ENCODE measurements at regions not wholly inside any gene's neighbourhood (a gene's known extent, or its start where the extent isn't known, plus 50 kb on each side); places are given as distances from the start of the nearest gene placed in this dataset.
A peak's percentile ranks its signal among the peaks of the same experiment; 100 is the strongest.

- Histone ChIP-seq H3K9me3 (ENCODE audit: insufficient read depth, low read depth, low read length) (no peaks in the 10 kb centered on the region), H3K27me3 (ENCODE audit: insufficient read depth, low read length) (no peaks in the 10 kb centered on the region), H3K9ac (ENCODE audit: low read depth, low read length) (no peak overlapping the region)
Measured at GRCh38 chr2:220503431-220503830, 876.0 kb downstream of the SLC4A3 start.

GRCh38 chr2:220504938-220505503 is 877.6 kb downstream of the SLC4A3 start:
- peak overlapping the region; percentile 76 for H3K27ac ChIP-seq (ENCODE audit: low read length)
- no peaks in the 10 kb centered on the region for H3K27me3 ChIP-seq (ENCODE audit: insufficient read depth, low read length)
- no peaks in the 10 kb centered on the region for H3K36me3 ChIP-seq (ENCODE audit: insufficient read depth, low read depth, low read length)
- H3K9ac ChIP-seq (ENCODE audit: low read depth, low read length), result peak overlapping the region; percentile 68; the same call in 1 of the 2 replicates
- no peaks in the 10 kb centered on the region for H3K9me3 ChIP-seq (ENCODE audit: insufficient read depth, low read depth, low read length)
- H3K4me1 ChIP-seq (ENCODE audit: insufficient read depth, low read length), result peaks cover 28% of the 10 kb centered on the region
- H3K4me3 ChIP-seq (ENCODE audit: low read length), result no peak overlapping the region

More at GRCh38 chr2:220503431-220503830, 876.0 kb downstream of the SLC4A3 start:
- no peak overlapping the region for H3K27ac ChIP-seq (ENCODE audit: low read length)
- H3K4me3 ChIP-seq (ENCODE audit: low read length), result no peak overlapping the region
- H3K4me1 ChIP-seq (ENCODE audit: insufficient read depth, low read length), result peaks cover 26% of the 10 kb centered on the region
- H3K36me3 ChIP-seq (ENCODE audit: insufficient read depth, low read depth, low read length), result no peaks in the 10 kb centered on the region

GRCh38 chr2:220506466-220506865 is 879.0 kb downstream of the SLC4A3 start:
- H3K27me3 ChIP-seq (ENCODE audit: insufficient read depth, low read length), result no peaks in the 10 kb centered on the region
- H3K4me3 ChIP-seq (ENCODE audit: low read length), result no peak overlapping the region
- H3K4me1 ChIP-seq (ENCODE audit: insufficient read depth, low read length), result peaks cover 28% of the 10 kb centered on the region
- H3K27ac ChIP-seq (ENCODE audit: low read length), result peak overlapping the region; percentile 1
- H3K9ac ChIP-seq (ENCODE audit: low read depth, low read length), result no peak overlapping the region
- no peaks in the 10 kb centered on the region for H3K9me3 ChIP-seq (ENCODE audit: insufficient read depth, low read depth, low read length)
- no peaks in the 10 kb centered on the region for H3K36me3 ChIP-seq (ENCODE audit: insufficient read depth, low read depth, low read length)

- no peak overlapping the region for H3K9ac ChIP-seq (ENCODE audit: low read depth, low read length)
- no peaks in the 10 kb centered on the region for H3K9me3 ChIP-seq (ENCODE audit: insufficient read depth, low read depth, low read length)
- no peaks in the 10 kb centered on the region for H3K36me3 ChIP-seq (ENCODE audit: insufficient read depth, low read depth, low read length)
- no peak overlapping the region for H3K4me3 ChIP-seq (ENCODE audit: low read length)
- H3K4me1 ChIP-seq (ENCODE audit: insufficient read depth, low read length), result peaks cover 26% of the 10 kb centered on the region
- H3K27me3 ChIP-seq (ENCODE audit: insufficient read depth, low read length), result no peaks in the 10 kb centered on the region
- no peak overlapping the region for H3K27ac ChIP-seq (ENCODE audit: low read length)
Measured at GRCh38 chr2:220509096-220509757, 881.8 kb downstream of the SLC4A3 start.

- Histone ChIP-seq H3K27me3 (ENCODE audit: insufficient read depth, low read length) (no peaks in the 10 kb centered on the region), H3K27ac (ENCODE audit: low read length) (no peak overlapping the region), H3K9me3 (ENCODE audit: insufficient read depth, low read depth, low read length) (no peaks in the 10 kb centered on the region), H3K4me3 (ENCODE audit: low read length) (no peak overlapping the region), H3K36me3 (ENCODE audit: insufficient read depth, low read depth, low read length) (no peaks in the 10 kb centered on the region), H3K4me1 (ENCODE audit: insufficient read depth, low read length) (peaks cover 20% of the 10 kb centered on the region), H3K9ac (ENCODE audit: low read depth, low read length) (no peak overlapping the region)
Measured at GRCh38 chr2:220509966-220510365, 882.5 kb downstream of the SLC4A3 start.

GRCh38 chr2:220510668-220511067 is 883.2 kb downstream of the SLC4A3 start:
- Histone ChIP-seq H3K4me1 (ENCODE audit: insufficient read depth, low read length) (peaks cover 15% of the 10 kb centered on the region), H3K27me3 (ENCODE audit: insufficient read depth, low read length) (no peaks in the 10 kb centered on the region), H3K9me3 (ENCODE audit: insufficient read depth, low read depth, low read length) (no peaks in the 10 kb centered on the region), H3K27ac (ENCODE audit: low read length) (no peak overlapping the region), H3K9ac (ENCODE audit: low read depth, low read length) (no peak overlapping the region), H3K36me3 (ENCODE audit: insufficient read depth, low read depth, low read length) (no peaks in the 10 kb centered on the region), H3K4me3 (ENCODE audit: low read length) (no peak overlapping the region)

- H3K9ac ChIP-seq (ENCODE audit: low read depth, low read length), result no peak overlapping the region
- no peaks in the 10 kb centered on the region for H3K27me3 ChIP-seq (ENCODE audit: insufficient read depth, low read length)
Measured at GRCh38 chr2:220512419-220512818, 885.0 kb downstream of the SLC4A3 start.

GRCh38 chr2:220513573-220514288 is 886.3 kb downstream of the SLC4A3 start:
- no peak overlapping the region for H3K9ac ChIP-seq (ENCODE audit: low read depth, low read length)
- H3K27ac ChIP-seq (ENCODE audit: low read length), result no peak overlapping the region
- no peak overlapping the region for H3K4me3 ChIP-seq (ENCODE audit: low read length)
- no peaks in the 10 kb centered on the region for H3K9me3 ChIP-seq (ENCODE audit: insufficient read depth, low read depth, low read length)
- peaks cover 3% of the 10 kb centered on the region; the same call in 1 of the 2 replicates for H3K4me1 ChIP-seq (ENCODE audit: insufficient read depth, low read length)
- no peaks in the 10 kb centered on the region for H3K27me3 ChIP-seq (ENCODE audit: insufficient read depth, low read length)
- no peaks in the 10 kb centered on the region for H3K36me3 ChIP-seq (ENCODE audit: insufficient read depth, low read depth, low read length)

More at GRCh38 chr2:220512419-220512818, 885.0 kb downstream of the SLC4A3 start:
- Histone ChIP-seq H3K9me3 (ENCODE audit: insufficient read depth, low read depth, low read length) (no peaks in the 10 kb centered on the region), H3K4me1 (ENCODE audit: insufficient read depth, low read length) (peaks cover 3% of the 10 kb centered on the region; the same call in 1 of the 2 replicates), H3K27ac (ENCODE audit: low read length) (no peak overlapping the region), H3K4me3 (ENCODE audit: low read length) (no peak overlapping the region), H3K36me3 (ENCODE audit: insufficient read depth, low read depth, low read length) (no peaks in the 10 kb centered on the region)

- Histone ChIP-seq H3K4me1 (ENCODE audit: insufficient read depth, low read length) (no peaks in the 10 kb centered on the region; the same call in 1 of the 2 replicates), H3K36me3 (ENCODE audit: insufficient read depth, low read depth, low read length) (no peaks in the 10 kb centered on the region), H3K27me3 (ENCODE audit: insufficient read depth, low read length) (no peaks in the 10 kb centered on the region), H3K9ac (ENCODE audit: low read depth, low read length) (no peak overlapping the region; the same call in 1 of the 2 replicates), H3K9me3 (ENCODE audit: insufficient read depth, low read depth, low read length) (no peaks in the 10 kb centered on the region), H3K4me3 (ENCODE audit: low read length) (no peak overlapping the region), H3K27ac (ENCODE audit: low read length) (no peak overlapping the region)
Measured at GRCh38 chr2:220521551-220521950, 894.1 kb downstream of the SLC4A3 start.

- Histone ChIP-seq H3K36me3 (ENCODE audit: insufficient read depth, low read depth, low read length) (no peaks in the 10 kb centered on the region), H3K4me1 (ENCODE audit: insufficient read depth, low read length) (no peaks in the 10 kb centered on the region), H3K9me3 (ENCODE audit: insufficient read depth, low read depth, low read length) (peaks cover 6% of the 10 kb centered on the region; the same call in 1 of the 2 replicates), H3K4me3 (ENCODE audit: low read length) (no peak overlapping the region), H3K27ac (ENCODE audit: low read length) (no peak overlapping the region), H3K9ac (ENCODE audit: low read depth, low read length) (no peak overlapping the region), H3K27me3 (ENCODE audit: insufficient read depth, low read length) (no peaks in the 10 kb centered on the region)
Measured at GRCh38 chr2:220528180-220528675, 900.8 kb downstream of the SLC4A3 start.

GRCh38 chr2:220531216-220531615 is 903.8 kb downstream of the SLC4A3 start:
- Histone ChIP-seq H3K4me1 (ENCODE audit: insufficient read depth, low read length) (no peaks in the 10 kb centered on the region), H3K9me3 (ENCODE audit: insufficient read depth, low read depth, low read length) (peaks cover 22% of the 10 kb centered on the region; the same call in 1 of the 2 replicates), H3K9ac (ENCODE audit: low read depth, low read length) (no peak overlapping the region), H3K36me3 (ENCODE audit: insufficient read depth, low read depth, low read length) (no peaks in the 10 kb centered on the region), H3K27me3 (ENCODE audit: insufficient read depth, low read length) (no peaks in the 10 kb centered on the region), H3K4me3 (ENCODE audit: low read length) (no peak overlapping the region), H3K27ac (ENCODE audit: low read length) (no peak overlapping the region)
